ENCODE measurements at regions not wholly inside any gene's neighbourhood (a gene's known extent, or its start where the extent isn't known, plus 50 kb on each side); places are given as distances from the start of the nearest gene placed in this dataset.

GRCh38 chr10:111967547-111967946 lies 216.0 kb downstream of the GPAM start:
- Histone ChIP-seq H3K9me1 (ENCODE audit: insufficient read depth, low read length) (no peaks in the 10 kb centered on the region), H3K9ac (ENCODE audit: low read depth, low read length) (no peak overlapping the region), H3K36me3 (ENCODE audit: control insufficient read depth, insufficient read depth, low read length) (no peaks in the 10 kb centered on the region), H3K27me3 (ENCODE audit: control insufficient read depth, insufficient read depth, low read length) (no peaks in the 10 kb centered on the region), H4K8ac (ENCODE audit: low read depth in 2 of 2, low read length in 2 of 2) (no peak overlapping the region), H3K9me3 (ENCODE audit: control insufficient read depth, insufficient read depth, low read length) (peaks cover 14% of the 10 kb centered on the region), H3K18ac (ENCODE audit: low read depth, low read length) (no peak overlapping the region), H2BK120ac (ENCODE audit: low read depth, low read length) (no peak overlapping the region), H3K14ac (replicated peaks; ENCODE audit: low read depth, low read length) (no peak overlapping the region), H3K56ac (ENCODE audit: extremely low read depth, insufficient read depth, low read length) (no peak overlapping the region), H4K5ac (ENCODE audit: low read depth, low read length) (no peak overlapping the region), H2AK9ac (replicated peaks; ENCODE audit: low read depth, low read length, poor library complexity) (no peak overlapping the region), H2BK5ac (ENCODE audit: low read depth, low read length, poor library complexity, severe bottlenecking) (no peak overlapping the region), H3K4ac (ENCODE audit: low read depth, low read length) (no peak overlapping the region), H3K79me1 (ENCODE audit: low read depth in 1 of 2, low read length in 2 of 2) (no peaks in the 10 kb centered on the region), H2BK15ac (ENCODE audit: low read depth, low read length) (no peak overlapping the region), H2AFZ (replicated peaks; ENCODE audit: low read length, poor library complexity) (no peak overlapping the region), H4K20me1 (ENCODE audit: insufficient read depth, low read length) (no peaks in the 10 kb centered on the region), H3K4me2 (ENCODE audit: low read depth, low read length) (no peak overlapping the region), H2AK5ac (ENCODE audit: low read depth, low read length) (no peak overlapping the region), H3K27ac (ENCODE audit: insufficient read depth, low read length) (no peak overlapping the region), H3K4me3 (ENCODE audit: insufficient read depth, low read depth, low read length) (no peak overlapping the region), H2BK20ac (ENCODE audit: low read depth, low read length) (no peak overlapping the region), H3K4me1 (ENCODE audit: control insufficient read depth, insufficient read depth, low read length) (no peaks in the 10 kb centered on the region), H4K91ac (ENCODE audit: insufficient read depth, low read depth, low read length) (no peak overlapping the region), H3K23ac (ENCODE audit: low read depth, low read length) (no peak overlapping the region)
- in situ Hi-C loops (cut with MboI; ENCODE audit: low sequenced_read_pairs) (no loop called here), intact Hi-C loops (cut with micrococcal nuclease) (no loop called here), dilution Hi-C loops (cut with HindIII; ENCODE audit: low sequenced_read_pairs, unreplicated experiment) (no loop called here)
- ChIA-PET CTCF (no interaction called here), POLR2A (ENCODE audit: unreplicated experiment) (no interaction called here)
- DNase-seq (no peak), ATAC-seq (ENCODE audit: low read depth) (no peak)
- no TSS peak for BruUV-seq (replicated peaks)
- no CpG with 5 or more reads among the region's 2 CpGs for WGBS, 2 experiments (ENCODE audit: extremely low coverage in 2 of 2, insufficient read length in 1 of 2)
- TF ChIP-seq CEBPB (IDR thresholded peaks at IDR 0.05; ENCODE audit: low read depth, low read length) (no peak), FOS (IDR thresholded peaks at IDR 0.05; ENCODE audit: low read depth, low read length) (no peak), MAZ (IDR thresholded peaks at IDR 0.05; ENCODE audit: borderline replicate concordance, low read depth, low read length) (no peak), RAD21 (IDR thresholded peaks at IDR 0.05; ENCODE audit: low read length) (no peak), MAFK (IDR thresholded peaks at IDR 0.05; ENCODE audit: low read depth, low read length) (no peak), ELK1 (IDR thresholded peaks at IDR 0.05; ENCODE audit: borderline replicate concordance, low read depth, low read length) (no peak), CHD1 (IDR thresholded peaks at IDR 0.05; ENCODE audit: low read depth, low read length) (no peak)
